GM18499 (cell line): ENCODE measurements at regions not wholly inside any gene's neighbourhood (a gene's known extent, or its start where the extent isn't known, plus 50 kb on each side); places are given as distances from the start of the nearest gene placed in this dataset.

Experiments
- ATAC-seq: cut with Tn5 transposase; IDR thresholded peaks from one replicate; pipeline ENCODE4 v1.9.1; 2021; ENCODE audit warnings: moderate number of reproducible peaks; ENCODE audit not compliant: insufficient read depth, unreplicated experiment

DNA sequence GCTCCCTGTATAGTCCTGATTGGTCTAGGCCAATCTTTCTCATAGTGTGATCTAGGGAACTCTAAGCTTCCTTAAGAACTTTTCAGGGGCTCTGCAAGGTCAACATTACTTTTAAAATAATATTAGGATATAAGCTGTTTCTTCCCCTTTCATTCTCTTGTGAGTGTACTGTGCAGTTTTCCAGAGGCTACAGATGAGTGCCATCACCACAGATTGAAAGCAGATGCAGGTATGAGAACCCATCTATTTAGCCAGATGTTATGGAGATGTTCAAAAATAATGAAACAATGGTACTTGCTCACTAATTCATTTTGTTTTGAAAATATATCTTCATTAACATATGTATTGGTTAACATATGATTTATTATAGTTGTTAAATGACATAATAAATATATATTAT is 169.2 kb upstream of the SEMA3A start:
- no peak for ATAC-seq

DNA sequence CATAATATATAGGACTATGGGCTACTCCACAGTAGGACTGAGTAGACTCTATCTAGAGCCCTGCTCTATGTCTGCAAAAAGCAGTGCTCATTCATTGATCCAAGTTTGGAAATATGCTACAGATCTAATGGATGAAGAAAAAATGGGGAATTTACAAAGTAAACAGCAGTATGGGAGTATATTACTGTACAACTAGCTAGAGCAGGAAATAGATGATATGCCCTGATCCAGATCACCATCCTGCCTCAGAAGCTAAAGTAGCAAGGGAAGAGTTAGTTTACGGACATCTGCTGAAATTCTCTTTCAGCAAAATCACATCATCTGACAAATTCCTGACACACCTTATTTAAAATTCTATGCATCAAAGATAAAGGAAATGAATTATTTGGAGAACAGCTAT is 168.2 kb upstream of the SEMA3A start:
- no peak for ATAC-seq

DNA sequence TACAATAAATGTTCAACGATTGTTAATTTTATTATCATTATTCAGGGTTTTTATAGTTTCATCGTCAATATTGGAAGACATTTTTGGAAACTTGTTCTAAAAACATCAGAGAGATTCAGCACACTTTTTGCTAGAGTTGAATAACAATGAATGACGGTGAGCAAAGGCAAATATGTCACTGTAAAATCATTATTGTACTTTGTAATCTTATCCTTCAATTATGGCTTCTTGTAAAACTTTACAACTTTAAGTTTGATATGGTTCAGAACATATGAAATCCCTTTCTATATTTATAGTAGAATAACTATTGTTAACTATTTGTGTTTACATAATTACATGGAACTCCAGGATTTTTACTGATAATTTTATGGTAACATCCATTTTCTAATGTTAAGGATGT is 167.8 kb upstream of the SEMA3A start:
- ATAC-seq, result no peak

DNA sequence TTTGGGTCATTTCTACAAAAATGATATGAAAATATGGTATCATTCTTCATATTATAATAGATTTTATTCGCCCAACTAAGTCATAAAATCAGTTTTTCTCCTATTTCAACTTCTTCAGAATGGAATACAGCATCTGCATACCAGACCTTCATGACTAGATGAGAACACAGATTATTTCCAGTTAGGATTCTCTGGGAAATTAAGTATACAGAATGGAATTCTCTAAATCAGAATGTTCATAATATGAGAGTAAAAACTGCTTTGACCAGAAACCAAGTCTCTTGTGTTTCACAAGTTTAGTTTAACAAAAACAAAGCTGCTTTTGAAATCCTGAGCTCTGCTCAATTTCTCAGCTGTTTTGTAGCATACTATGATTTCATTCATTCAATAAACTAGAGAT is 160.3 kb upstream of the SEMA3A start:
- no peak for ATAC-seq

DNA sequence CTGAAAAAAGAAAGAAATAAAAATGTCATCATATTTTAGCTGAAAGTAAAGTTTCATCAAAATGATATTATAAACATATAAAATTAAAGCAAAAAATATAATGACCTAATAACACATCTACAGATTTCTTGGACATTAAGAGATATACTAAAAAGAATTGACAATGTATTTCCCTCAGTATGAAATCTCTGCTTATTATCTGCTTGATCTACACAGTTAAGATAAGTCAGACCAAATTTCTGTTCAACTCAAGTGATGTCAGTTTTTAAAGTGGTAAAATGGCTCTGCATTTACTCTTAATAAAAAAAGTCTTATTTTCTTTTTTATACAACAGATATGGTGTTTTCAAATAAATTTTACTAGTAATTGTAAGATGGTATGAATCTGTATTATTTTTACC is 159.4 kb upstream of the SEMA3A start:
- no peak for ATAC-seq

DNA sequence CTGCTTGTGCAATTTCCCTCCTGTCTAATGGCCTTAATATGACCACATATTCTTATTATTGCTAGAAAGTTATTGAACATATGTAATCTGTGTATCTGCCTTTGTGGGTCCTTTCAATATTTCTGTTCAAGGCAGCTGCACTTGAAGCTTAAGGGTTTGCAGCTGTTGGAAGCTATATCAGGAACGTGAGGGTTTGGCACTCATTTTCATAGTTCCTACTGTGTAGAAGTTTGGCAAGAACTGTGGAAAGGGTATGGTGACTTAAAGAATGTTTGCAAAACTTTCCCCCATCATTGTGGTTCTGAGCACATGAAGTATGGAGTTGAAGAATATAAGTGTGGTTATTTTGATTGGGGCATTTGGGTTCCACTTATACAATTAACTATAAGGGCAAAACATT is 144.7 kb upstream of the SEMA3A start:
- no peak for ATAC-seq

DNA sequence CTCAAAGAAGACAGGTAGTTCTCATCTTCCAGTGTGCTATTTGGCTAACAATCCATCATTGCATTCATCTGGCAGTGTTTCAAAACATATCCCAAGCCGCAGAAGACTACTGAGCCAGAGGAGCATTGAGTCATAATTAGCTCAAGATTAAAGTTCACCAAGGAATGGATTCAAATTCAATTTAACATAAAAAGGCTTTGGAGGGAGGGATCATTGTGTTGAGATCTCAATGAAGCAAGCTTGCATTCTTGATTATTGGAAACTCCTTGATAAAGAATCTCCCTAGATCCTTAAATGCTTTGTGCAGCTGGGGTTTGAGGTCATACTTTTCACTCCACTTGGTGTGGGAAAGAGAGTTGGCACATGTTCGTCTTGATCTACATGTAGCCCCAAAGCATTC is 142.8 kb upstream of the SEMA3A start:
- ATAC-seq, result no peak

DNA sequence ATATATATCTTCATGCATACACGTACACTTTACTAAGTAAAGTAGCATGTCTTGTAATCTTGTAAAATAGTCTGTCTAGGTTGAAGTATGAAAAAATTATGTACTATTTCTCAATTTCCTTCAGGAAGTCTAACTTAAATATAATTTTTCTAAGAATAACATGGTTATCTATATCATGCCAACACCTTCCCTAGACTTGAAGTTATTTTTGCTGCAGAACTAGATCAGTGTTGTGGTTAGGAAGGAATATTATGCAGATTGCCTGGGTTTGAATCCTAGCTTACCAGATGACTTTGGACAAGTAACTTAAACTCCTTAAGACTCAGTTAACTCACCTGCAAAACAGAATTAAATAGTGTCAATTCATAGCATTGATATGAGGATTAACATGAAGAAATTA is 142.2 kb upstream of the SEMA3A start:
- ATAC-seq, result no peak

DNA sequence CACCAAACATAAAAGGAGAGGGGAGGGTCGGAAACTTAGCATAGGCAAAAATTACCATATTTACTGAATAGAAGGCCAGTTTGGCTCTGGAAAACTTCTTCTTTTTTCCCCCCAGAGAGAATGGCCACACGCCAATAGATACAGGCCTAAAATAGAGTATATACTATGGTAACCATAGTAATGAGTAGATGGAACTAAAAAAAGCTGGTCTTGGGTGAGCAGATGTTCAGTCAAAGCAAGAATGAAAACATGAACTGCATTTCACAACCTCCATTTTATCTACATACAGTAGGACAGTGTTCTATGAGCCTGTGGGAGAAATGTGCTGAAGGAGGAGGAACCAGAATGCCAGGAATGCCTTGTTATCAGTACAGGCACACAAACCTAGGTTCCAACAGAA is 141.7 kb upstream of the SEMA3A start:
- ATAC-seq, result no peak

DNA sequence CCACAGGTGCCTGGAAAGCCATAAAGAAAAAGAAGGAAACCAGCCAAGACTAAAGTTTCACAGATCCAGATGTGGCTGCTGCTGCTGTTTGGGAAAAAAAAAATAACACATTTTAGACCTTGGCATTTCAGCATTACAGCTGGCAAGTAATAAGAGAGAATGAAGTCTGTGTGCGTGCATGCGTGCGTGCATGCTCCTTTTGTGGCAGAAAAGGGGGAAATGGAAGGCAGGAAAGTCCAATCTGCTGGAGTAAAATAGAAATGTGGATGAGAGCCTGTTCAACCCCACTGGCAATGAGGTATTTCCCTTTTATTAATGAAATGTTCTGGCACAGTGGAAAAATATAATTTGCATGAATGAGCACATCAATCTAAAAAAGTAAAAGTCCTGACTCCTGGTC is 137.0 kb upstream of the SEMA3A start:
- no peak for ATAC-seq

DNA sequence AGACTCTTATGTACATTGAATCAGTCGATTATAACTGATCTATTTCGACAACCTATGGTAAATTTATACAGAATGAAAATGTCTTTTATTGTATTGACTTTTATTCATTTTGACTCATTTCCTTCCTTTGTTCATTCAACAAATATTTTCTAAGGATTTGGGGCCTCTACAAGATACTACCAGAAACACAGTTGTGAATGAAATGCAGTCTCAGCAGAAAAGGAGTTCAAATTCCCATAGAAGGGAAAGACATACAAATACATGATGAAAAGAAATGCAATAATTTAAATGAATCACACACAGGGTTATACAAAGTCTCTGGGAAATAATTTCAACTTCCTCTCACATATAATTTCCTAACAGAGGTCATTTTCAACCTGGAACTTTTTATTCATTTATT is 134.0 kb upstream of the SEMA3A start:
- ATAC-seq, result no peak

DNA sequence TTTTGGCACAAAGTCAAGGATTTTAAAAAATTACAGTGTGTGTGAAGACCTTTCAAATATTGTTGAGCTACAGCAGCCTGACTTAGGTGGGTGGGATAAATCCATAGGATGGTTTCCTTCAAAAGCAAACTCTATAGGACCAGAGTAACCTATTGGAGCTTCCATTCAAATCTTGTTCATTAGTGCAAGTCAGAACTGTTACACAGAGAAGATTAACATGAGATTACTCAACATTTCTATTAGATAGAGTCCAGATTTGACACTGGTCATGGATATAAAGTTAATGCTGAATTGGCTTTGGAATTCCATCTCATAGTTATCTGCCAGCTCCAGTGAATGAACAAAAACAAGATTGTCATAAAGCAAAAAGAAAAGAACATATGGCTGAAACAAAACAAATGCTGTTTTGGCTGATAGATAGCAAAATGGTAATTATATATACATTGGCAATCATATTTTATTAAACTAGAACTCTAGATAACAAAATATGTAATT is 129.6 kb upstream of the SEMA3A start:
- no peak for ATAC-seq

DNA sequence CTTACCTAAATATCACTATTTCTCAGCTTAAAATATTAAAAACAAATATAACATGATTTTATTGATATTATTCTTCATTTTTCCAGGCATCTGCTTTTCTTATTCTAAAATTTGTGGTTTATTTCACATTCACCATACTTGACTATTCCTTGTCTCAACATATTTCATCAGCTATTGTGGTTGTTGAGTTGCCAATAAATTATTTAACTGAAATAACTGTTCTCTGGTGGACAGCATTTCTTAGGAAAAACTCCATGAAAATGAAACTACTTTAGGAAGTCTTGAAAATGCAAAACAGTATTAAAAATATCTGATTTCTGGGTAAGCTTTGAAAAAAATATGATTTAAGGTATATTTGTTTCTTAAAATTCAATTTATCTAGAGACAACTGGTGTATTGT is 122.9 kb upstream of the SEMA3A start:
- ATAC-seq, result no peak

DNA sequence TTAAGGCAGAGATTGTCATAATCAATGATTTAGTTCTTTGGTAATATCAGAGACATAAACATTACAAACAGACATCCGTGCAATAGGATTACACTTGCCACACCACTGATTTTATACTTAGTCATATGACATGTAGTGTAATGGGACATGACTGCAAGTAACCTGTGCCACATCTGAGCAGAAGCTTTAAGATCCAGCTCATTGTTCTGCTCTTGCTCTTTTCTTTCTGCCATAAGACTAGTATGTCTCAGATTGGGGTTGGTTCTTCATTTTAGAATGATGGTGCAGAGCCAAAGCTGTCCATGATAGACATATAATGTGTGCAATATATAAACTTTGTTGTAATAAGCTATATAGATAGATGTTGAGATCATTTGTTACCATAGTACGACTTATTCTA is 119.7 kb upstream of the SEMA3A start:
- ATAC-seq, result no peak

DNA sequence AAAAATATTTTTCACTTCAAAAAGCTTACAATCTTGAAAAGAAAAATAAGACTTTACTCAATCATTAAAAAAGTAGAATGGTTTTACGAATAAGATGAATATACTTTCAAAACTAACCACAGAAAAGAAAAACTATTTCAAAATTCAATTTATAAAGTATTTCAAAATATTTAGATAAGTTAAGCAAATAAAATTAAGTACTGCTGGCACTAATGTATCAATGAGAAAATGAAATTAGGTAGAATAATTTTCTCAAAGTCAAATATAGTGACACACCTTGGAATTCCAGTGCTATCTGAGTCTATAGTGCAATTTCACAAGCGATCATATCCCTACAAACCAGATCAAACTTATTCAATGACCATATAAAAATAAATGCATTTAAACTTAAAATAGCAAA is 109.8 kb upstream of the SEMA3A start:
- no peak for ATAC-seq

DNA sequence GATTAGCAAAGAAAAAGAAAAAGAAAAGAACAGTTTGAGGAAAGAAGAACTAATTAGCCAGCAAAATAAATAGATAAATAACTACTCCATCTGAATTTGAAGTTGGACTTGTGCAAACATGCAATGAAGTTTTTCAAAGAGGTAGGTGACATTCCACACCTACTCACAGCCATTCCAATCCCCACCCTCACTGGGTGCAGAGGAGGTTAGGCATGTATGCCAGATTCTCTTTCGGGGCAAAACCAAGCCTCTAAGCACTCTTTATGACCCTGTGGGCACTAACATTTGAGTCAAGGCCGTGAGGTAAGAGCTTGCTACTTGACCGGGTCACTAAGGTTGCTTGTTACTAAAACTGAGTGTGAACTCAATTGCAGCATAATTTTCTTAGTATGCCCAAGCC is 108.4 kb upstream of the SEMA3A start:
- no peak for ATAC-seq

DNA sequence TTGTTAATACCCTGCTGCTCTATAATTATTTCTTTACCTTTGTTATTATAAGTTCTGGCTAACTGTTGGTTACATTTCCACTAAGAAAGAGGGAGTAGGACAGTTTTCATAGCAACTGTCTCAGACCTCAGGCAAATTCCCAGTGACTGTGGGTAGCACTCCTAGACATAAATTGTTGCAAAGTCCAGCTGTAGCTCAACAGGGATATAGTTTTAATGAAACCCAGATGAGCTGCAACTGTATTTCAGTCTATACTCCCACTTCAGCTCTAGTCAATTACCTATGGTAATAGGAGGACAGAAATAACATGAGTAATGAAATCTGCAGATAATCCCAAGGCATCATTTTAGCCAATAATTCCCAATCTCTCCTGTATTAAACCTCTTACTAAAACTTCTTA is 103.0 kb upstream of the SEMA3A start:
- no peak for ATAC-seq

DNA sequence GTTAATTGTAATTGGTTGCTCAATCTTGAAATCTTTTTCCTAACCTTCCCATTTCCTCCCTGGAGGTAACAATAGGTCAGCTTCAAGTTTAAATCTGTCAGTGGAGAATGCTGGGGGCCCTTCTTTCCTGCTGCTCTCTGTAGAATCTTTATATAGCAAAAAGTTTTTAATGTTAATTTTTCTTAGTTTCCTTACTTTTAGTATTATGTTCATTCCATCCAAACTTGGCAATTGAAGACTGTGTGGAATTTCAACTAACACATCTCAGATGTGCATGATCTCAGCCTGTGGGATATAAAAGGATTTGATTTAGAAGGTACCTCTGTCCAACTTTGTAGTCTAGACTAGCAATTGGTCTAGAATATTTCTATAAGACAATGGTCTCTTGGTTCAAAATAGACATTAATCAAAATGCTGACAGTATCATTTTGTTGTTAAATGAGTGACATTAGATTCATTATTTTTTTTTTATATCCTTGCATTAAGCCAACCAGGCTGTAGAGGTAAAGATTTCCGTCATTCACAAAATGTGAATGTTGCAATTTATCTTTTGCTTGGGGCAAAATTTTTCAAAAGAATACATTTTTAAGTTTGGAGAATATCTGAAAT is 100.4 kb upstream of the SEMA3A start:
- ATAC-seq, result no peak

DNA sequence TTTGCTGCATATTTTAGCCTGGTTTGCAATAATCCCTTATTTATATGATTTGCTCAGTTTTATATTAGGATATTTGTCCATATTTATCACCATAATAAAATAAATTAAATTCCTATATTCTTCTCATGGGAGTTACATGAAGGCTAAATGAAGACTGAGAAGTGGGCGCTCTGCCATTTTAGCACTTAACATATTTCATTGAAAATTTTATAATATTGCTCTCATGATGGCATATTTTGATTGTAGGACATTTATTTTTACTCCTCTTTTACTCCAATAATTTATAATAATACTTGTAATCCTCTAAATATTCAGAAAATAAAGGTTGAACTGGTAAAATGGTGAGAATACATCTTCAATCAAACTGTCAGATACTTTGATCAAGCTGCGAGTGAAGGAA is 99.8 kb upstream of the SEMA3A start:
- no peak for ATAC-seq

DNA sequence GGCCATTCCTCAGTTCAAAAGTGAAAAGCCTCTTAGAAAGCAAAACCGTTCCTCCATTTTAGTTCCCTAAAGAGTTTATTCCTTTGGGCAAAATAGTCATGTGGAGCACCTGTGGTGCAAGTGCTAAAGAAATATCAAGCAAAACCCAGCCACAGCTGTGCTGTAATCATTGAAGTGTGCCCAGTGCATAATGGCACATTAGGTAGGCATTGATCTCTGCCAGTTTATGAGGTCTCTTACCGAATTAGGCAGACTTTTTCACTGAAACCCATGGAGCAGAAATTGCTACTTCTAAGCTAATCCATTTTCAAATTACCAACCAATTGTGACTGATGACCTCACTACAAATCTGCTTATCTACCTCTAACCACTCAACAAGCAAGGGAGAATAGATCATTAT is 97.2 kb upstream of the SEMA3A start:
- ATAC-seq, result no peak

DNA sequence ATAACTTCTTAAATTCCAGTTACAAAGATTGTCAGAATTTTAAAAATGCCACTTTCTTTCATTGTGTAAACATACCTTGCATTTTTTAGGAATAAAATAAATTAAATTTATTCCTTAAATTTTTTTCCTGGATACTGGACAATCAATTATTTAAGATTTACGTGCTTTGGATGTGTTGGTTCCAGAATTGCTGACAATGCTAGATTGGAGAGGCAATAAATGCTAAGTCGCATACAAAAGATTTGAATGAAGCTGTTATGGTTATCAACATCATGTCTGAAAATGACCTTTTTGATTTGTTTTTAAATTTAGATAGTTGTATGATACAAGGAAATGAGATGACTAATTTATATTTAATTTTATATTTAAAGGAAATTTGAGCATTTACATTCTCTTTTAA is 89.2 kb upstream of the SEMA3A start:
- no peak for ATAC-seq

DNA sequence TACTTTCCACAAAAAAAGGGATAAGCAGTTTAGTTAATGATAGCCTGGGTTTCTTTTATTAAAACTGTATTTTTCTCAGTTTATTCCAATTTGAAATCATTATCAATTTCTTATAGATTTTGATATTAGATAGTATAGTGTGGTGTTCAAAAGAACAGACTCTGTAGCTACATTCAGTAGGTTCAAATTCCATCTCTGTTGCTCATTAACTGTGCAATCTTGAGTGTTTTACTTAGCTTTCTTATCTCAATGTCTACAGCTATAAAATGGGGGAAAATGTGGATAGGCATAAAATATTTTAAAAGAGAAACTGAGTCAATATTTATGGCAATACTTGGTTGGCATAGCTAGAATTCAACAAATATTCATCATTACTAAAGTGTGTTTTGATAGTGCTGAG is 86.9 kb upstream of the SEMA3A start:
- ATAC-seq, result no peak

DNA sequence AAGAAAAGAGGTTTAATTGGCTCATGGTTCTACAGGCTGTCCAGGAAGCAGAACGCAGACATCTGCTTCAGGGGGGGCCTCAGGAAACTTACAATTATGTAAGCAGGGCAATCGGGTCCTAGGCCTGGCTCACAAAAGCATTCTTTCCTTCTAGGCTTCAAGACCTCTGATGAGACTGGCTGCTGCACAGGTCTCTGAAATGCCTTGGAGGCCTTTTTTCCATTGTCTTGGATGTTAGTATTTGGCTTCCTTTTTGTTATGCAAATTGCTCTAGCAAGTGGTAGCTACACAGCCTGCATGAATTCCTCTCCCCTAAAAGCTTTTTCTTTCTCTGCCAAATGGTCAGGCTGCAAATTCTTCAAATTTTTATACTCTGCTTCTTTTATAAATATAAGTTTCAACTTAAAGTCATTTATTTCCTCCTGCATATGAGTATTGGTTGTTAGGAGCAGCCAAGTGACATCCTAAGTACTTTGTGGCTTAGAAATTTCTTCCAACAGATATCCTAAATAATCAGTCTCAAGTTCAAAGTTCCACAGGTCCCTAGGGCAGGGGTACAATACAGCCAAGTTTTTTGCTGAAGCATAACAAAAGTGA is 83.1 kb upstream of the SEMA3A start:
- no peak for ATAC-seq
